HEK293 (cell line): ENCODE measurements at regions not wholly inside any gene's neighbourhood (a gene's known extent, or its start where the extent isn't known, plus 50 kb on each side); places are given as distances from the start of the nearest gene placed in this dataset.
A peak's percentile ranks its signal among the peaks of the same experiment; 100 is the strongest.

Experiments used
- CTCF ChIA-PET: fragments of 350-600 bp; formaldehyde crosslinking; extraction: SDS; loops from one replicate; lab custom pipeline; 2021; ENCODE audit warnings: antibody characterized with exemption; lab: Yijun Ruan, JAX
- POLR2A ChIA-PET: fragments of 300-600 bp; formaldehyde crosslinking; extraction: SDS; loops from one replicate; lab custom pipeline; 2020; ENCODE audit warnings: antibody characterized with exemption, inconsistent platforms; lab: Yijun Ruan, JAX
- H3K27ac ChIP-seq: fragments of 200-500 bp; sonication (Bioruptor generic); 2 replicates; pipeline ENCODE4 v1.5.1; 2014; ENCODE audit warnings: low read depth, low read length, control low read depth, inconsistent platforms; ENCODE audit errors: extremely low read depth
- H3K36me3 ChIP-seq, 2 experiments: fragments of 200-500 bp in 1 of 2; sonication (Bioruptor generic) in 1 of 2; 1 replicate in 1 of 2; 2 replicates in 1 of 2; pipeline ENCODE4 v1.5.1; 2014 to 2017; ENCODE audit warnings: inconsistent platforms in 2 of 2, low read length in 2 of 2; ENCODE audit not compliant: control insufficient read depth in 2 of 2, insufficient read depth in 1 of 2
- H3K4me1 ChIP-seq: fragments of 200-500 bp; sonication (Bioruptor generic); 2 replicates; pipeline ENCODE4 v1.5.1; 2014; ENCODE audit warnings: mild to moderate bottlenecking, low read length, inconsistent platforms; ENCODE audit not compliant: control insufficient read depth, insufficient read depth
- H3K4me3 ChIP-seq: 2 replicates; pipeline ENCODE4 v1.5.1; 2011; ENCODE audit warnings: low read depth, mild to moderate bottlenecking, control low read depth, low read length, moderate library complexity
- H3K9me3 ChIP-seq: fragments of 200-500 bp; sonication (Bioruptor generic); 2 replicates; pipeline ENCODE4 v1.5.1; 2014; ENCODE audit warnings: low read depth, low read length, inconsistent platforms; ENCODE audit not compliant: control insufficient read depth, insufficient read depth
- HOXD13 ChIP-seq: sonication (generic); formaldehyde crosslinking; IDR thresholded peaks from 2 replicates; pipeline ENCODE4 v1.8.0; 2022; ENCODE audit warnings: missing genetic modification reagents, borderline replicate concordance
- IKZF3 ChIP-seq: fragments of 450-650 bp; IDR thresholded peaks from 2 replicates; pipeline ENCODE4 v1.5.0; 2018; ENCODE audit warnings: missing biosample characterization, mild to moderate bottlenecking, missing genetic modification characterization, moderate library complexity
- SCRT2 ChIP-seq: fragments of 450-650 bp; formaldehyde crosslinking; IDR thresholded peaks from 2 replicates; pipeline ENCODE4 v1.5.1; 2016; ENCODE audit warnings: missing biosample characterization, missing genetic modification characterization
- SP7 ChIP-seq: fragments of 450-650 bp; formaldehyde crosslinking; IDR thresholded peaks from 2 replicates; pipeline ENCODE4 v1.5.1; 2016; ENCODE audit warnings: missing biosample characterization, missing genetic modification characterization
- ZFHX2 ChIP-seq: fragments of 450-650 bp; formaldehyde crosslinking; conservative IDR thresholded peaks from 2 replicates; pipeline ENCODE4 v1.5.1; 2016; ENCODE audit warnings: missing biosample characterization, missing genetic modification characterization
- ZFP3 ChIP-seq: fragments of 450-650 bp; formaldehyde crosslinking; IDR thresholded peaks from 2 replicates; pipeline ENCODE4 v1.5.1; 2016; ENCODE audit warnings: low read depth, missing biosample characterization, missing genetic modification characterization
- ZFP41 ChIP-seq: fragments of 450-650 bp; formaldehyde crosslinking; IDR thresholded peaks from 2 replicates; pipeline ENCODE4 v1.5.1; 2016; ENCODE audit warnings: missing biosample characterization, missing genetic modification characterization, borderline replicate concordance
- ZIC2 ChIP-seq: fragments of 450-650 bp; formaldehyde crosslinking; IDR thresholded peaks from 2 replicates; pipeline ENCODE4 v1.5.1; 2016; ENCODE audit warnings: missing biosample characterization, missing genetic modification characterization
- ZNF174 ChIP-seq: fragments of 450-650 bp; formaldehyde crosslinking; IDR thresholded peaks from 2 replicates; pipeline ENCODE4 v1.5.0; 2017; ENCODE audit warnings: missing biosample characterization, mild to moderate bottlenecking, missing genetic modification characterization
- ZNF2 ChIP-seq: fragments of 450-650 bp; formaldehyde crosslinking; IDR thresholded peaks from 2 replicates; pipeline ENCODE4 v1.5.1; 2016; ENCODE audit warnings: missing biosample characterization, missing genetic modification characterization
- ZNF37A ChIP-seq: fragments of 450-650 bp; IDR thresholded peaks from 2 replicates; pipeline ENCODE4 v1.5.1; 2018; ENCODE audit warnings: missing biosample characterization, missing genetic modification characterization
- ZNF423 ChIP-seq: fragments of 450-650 bp; formaldehyde crosslinking; IDR thresholded peaks from 2 replicates; pipeline ENCODE4 v1.5.1; 2016; ENCODE audit warnings: missing biosample characterization, missing genetic modification characterization
- ZNF426 ChIP-seq: fragments of 450-650 bp; formaldehyde crosslinking; IDR thresholded peaks from 2 replicates; pipeline ENCODE4 v1.5.1; 2017; ENCODE audit warnings: missing biosample characterization, missing genetic modification characterization, mild to moderate bottlenecking, inconsistent platforms, moderate library complexity
- ZNF513 ChIP-seq: fragments of 450-650 bp; IDR thresholded peaks from 2 replicates; pipeline ENCODE4 v1.5.1; 2018; ENCODE audit warnings: missing biosample characterization, missing genetic modification characterization
- ZNF514 ChIP-seq: fragments of 450-650 bp; formaldehyde crosslinking; IDR thresholded peaks from 2 replicates; pipeline ENCODE4 v1.5.1; 2016; ENCODE audit warnings: missing biosample characterization, missing genetic modification characterization
- ZNF548 ChIP-seq: fragments of 450-650 bp; formaldehyde crosslinking; IDR thresholded peaks from 2 replicates; pipeline ENCODE4 v1.5.1; 2016; ENCODE audit warnings: missing biosample characterization, missing genetic modification characterization
- ZNF600 ChIP-seq: fragments of 450-650 bp; formaldehyde crosslinking; IDR thresholded peaks from 2 replicates; pipeline ENCODE4 v1.5.1; 2016; ENCODE audit warnings: missing biosample characterization, missing genetic modification characterization
- ZNF768 ChIP-seq: fragments of 450-650 bp; formaldehyde crosslinking; IDR thresholded peaks from 2 replicates; pipeline ENCODE4 v1.5.1; 2018; ENCODE audit warnings: missing biosample characterization, mild to moderate bottlenecking, missing genetic modification characterization
- ZNF830 ChIP-seq: fragments of 450-650 bp; IDR thresholded peaks from 2 replicates; pipeline ENCODE4 v1.5.0; 2018; ENCODE audit warnings: missing biosample characterization, missing genetic modification characterization, low read depth, mild to moderate bottlenecking, moderate library complexity
- ZNF837 ChIP-seq: fragments of 450-650 bp; formaldehyde crosslinking; IDR thresholded peaks from 2 replicates; pipeline ENCODE4 v1.5.1; 2016; ENCODE audit warnings: missing biosample characterization, missing genetic modification characterization
- ZSCAN5A ChIP-seq: fragments of 450-650 bp; formaldehyde crosslinking; IDR thresholded peaks from 2 replicates; pipeline ENCODE4 v1.5.1; 2016; ENCODE audit warnings: missing biosample characterization, missing genetic modification characterization

- TF ChIP-seq ZNF830: no peak
Measured at GRCh38 chr2:121041516-121041915, 243.5 kb downstream of the TFCP2L1 start (continued).

- H3K36me3 ChIP-seq: no peaks in the 10 kb centered on the region
- H3K9me3 ChIP-seq: no peaks in the 10 kb centered on the region
- TF ChIP-seq ZNF548 (tag by site-specific recombination) (peak; percentile 94), IKZF3 (tag by site-specific recombination) (no peak)
- H3K27ac ChIP-seq: no peak overlapping the region
- no peak overlapping the region for H3K4me3 ChIP-seq
- CTCF ChIA-PET: interaction anchor here (0.7 kb wide), 1 partner anchor 368 kb away, joined by 5 read pairs; no protein-coding TSS in a partner anchor
- H3K4me1 ChIP-seq: peaks cover 7% of the 10 kb centered on the region; the same call in 1 of the 2 replicates
- POLR2A ChIA-PET: no interaction called here
Measured at GRCh38 chr2:121043061-121043826, 241.8 kb downstream of the TFCP2L1 start.

- Histone ChIP-seq H3K4me3 (no peak overlapping the region), H3K4me1 (peaks cover 4% of the 10 kb centered on the region; the same call in 1 of the 2 replicates), H3K9me3 (no peaks in the 10 kb centered on the region), H3K27ac (no peak overlapping the region), H3K36me3 (no peaks in the 10 kb centered on the region)
- ChIA-PET CTCF (interaction anchor here (0.8 kb wide), 1 partner anchor 348 kb away, joined by 4 read pairs; no protein-coding TSS in a partner anchor), POLR2A (no interaction called here)
- TF ChIP-seq ZNF423 (tag by site-specific recombination) (no peak), ZFHX2 (tag by site-specific recombination) (no peak), ZSCAN5A (no peak), ZNF2 (no peak), ZNF600 (no peak), ZNF514 (tag by site-specific recombination) (no peak), ZFP41 (no peak), ZNF513 (no peak), ZNF37A (tag by site-specific recombination) (no peak), ZNF426 (tag by site-specific recombination) (no peak), ZNF768 (no peak), ZNF837 (tag by site-specific recombination) (no peak), HOXD13 (no peak), ZFP3 (no peak), ZNF174 (tag by site-specific recombination) (no peak)
Measured at GRCh38 chr2:121043827-121044222, 241.2 kb downstream of the TFCP2L1 start.

GRCh38 chr2:121044412-121044811, 240.6 kb downstream of the TFCP2L1 start:
- TF ChIP-seq SCRT2 (no peak), ZIC2 (tag by site-specific recombination) (0 out of 2 replicates have a peak, but pooled peaks have one; percentile 21), SP7 (tag by site-specific recombination) (no peak)
- no peaks in the 10 kb centered on the region for H3K36me3 ChIP-seq
- H3K4me3 ChIP-seq: no peak overlapping the region
- POLR2A ChIA-PET: no interaction called here
- no peak overlapping the region for H3K27ac ChIP-seq
- no peaks in the 10 kb centered on the region for H3K9me3 ChIP-seq
- CTCF ChIA-PET: interaction anchor here (0.6 to 1.5 kb wide), 4 partner anchors 8 to 348 kb away, joined by 3 to 4 read pairs (median 3); no protein-coding TSS in a partner anchor
- no peaks in the 10 kb centered on the region for H3K4me1 ChIP-seq
